GM12892 (cell line): ENCODE measurements at regions not wholly inside any gene's neighbourhood (a gene's known extent, or its start where the extent isn't known, plus 50 kb on each side); places are given as distances from the start of the nearest gene placed in this dataset.

Experiments used
- POLR2A ChIP-seq: IDR thresholded peaks from 2 replicates; pipeline ENCODE4 v1.6.1; 2011; ENCODE audit warnings: low read depth, low read length, control low read depth
- POLR2AphosphoS5 ChIP-seq: IDR thresholded peaks from 2 replicates; pipeline ENCODE4 v1.6.1; 2011; ENCODE audit warnings: low read depth, low read length, control low read depth

GRCh38 chr7:49091519-49091918, 167.2 kb downstream of the CDC14C start:
- TF ChIP-seq POLR2AphosphoS5 (no peak), POLR2A (no peak)
